ENCODE measurements at regions not wholly inside any gene's neighbourhood (a gene's known extent, or its start where the extent isn't known, plus 50 kb on each side); places are given as distances from the start of the nearest gene placed in this dataset.

DNA sequence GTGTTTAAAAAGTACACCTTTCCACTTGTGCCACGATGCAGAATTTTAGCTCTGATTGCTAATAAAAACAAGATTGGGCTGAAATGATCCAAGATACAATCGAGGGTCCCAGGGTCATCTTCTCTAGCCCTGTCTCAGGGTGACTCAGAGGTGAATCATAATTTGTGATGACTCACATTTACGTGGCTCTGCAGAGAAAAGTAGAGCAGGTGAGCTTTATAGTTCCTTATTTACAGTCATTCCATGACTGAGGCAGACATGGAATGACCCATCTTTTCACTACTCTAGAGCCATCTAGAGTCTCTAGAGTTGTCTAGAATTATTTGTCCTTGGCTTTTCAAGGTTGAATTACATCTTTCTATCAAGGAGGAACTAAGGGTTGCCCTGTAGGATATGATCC is 155.2 kb downstream of the GAS1 start:
- H3K36me3 ChIP-seq (ENCODE audit: low read length) = no peaks in the 10 kb centered on the region

DNA sequence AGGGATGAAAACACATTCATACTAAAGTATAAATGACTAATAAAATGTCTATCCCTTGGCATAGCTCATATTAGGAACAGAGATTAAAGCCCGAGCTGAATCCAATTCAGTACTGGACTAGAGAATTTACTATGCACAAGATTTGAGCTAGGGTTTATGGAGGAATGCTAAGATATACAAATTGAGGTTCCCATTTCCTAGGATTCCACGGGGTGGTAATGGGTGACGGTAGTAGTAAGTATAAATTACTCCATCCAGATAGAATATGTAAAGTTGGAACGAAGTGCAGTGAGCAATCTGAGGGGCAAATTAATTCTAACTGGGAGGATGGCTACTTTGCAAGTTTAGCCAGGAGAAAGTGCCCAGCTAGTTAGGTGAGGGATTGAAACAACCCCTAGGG is 156.5 kb downstream of the GAS1 start:
- H3K36me3 ChIP-seq (ENCODE audit: low read length) = no peaks in the 10 kb centered on the region
- H3K4me3 ChIP-seq (ENCODE audit: insufficient read depth, low read length, poor library complexity, severe bottlenecking) = no peak overlapping the region
- no peak overlapping the region for H3K4me2 ChIP-seq (ENCODE audit: low read depth, low read length, poor library complexity, severe bottlenecking)
- H4K20me1 ChIP-seq (ENCODE audit: low read depth, low read length) = no peaks in the 10 kb centered on the region
- H3K9ac ChIP-seq (ENCODE audit: low read length) = no peak overlapping the region
- no peak overlapping the region for H3K27ac ChIP-seq (ENCODE audit: low read depth, low read length)
- no peaks in the 10 kb centered on the region for H3K9me3 ChIP-seq (ENCODE audit: insufficient read depth, low read length)
- TF ChIP-seq, protein P1, sequence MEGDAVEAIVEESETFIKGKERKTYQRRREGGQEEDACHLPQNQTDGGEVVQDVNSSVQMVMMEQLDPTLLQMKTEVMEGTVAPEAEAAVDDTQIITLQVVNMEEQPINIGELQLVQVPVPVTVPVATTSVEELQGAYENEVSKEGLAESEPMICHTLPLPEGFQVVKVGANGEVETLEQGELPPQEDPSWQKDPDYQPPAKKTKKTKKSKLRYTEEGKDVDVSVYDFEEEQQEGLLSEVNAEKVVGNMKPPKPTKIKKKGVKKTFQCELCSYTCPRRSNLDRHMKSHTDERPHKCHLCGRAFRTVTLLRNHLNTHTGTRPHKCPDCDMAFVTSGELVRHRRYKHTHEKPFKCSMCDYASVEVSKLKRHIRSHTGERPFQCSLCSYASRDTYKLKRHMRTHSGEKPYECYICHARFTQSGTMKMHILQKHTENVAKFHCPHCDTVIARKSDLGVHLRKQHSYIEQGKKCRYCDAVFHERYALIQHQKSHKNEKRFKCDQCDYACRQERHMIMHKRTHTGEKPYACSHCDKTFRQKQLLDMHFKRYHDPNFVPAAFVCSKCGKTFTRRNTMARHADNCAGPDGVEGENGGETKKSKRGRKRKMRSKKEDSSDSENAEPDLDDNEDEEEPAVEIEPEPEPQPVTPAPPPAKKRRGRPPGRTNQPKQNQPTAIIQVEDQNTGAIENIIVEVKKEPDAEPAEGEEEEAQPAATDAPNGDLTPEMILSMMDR (IDR thresholded peaks at IDR 0.05; ENCODE audit: insufficient read depth, low read length, poor library complexity, severe bottlenecking) = no peak
- no peak for TF ChIP-seq EZH2phosphoT487 (conservative IDR thresholded peaks at IDR 0.05; ENCODE audit: low read length)
- no peaks in the 10 kb centered on the region for H3K27me3 ChIP-seq (ENCODE audit: low read length)
- no peaks in the 10 kb centered on the region for H3K79me2 ChIP-seq (ENCODE audit: insufficient read depth, low read length)
- no peaks in the 10 kb centered on the region for H3K9me2 ChIP-seq (replicated peaks; ENCODE audit: insufficient read depth, low read length)
- no peaks in the 10 kb centered on the region for H3F3A ChIP-seq (ENCODE audit: insufficient read depth)
- no peak overlapping the region for H2AFZ ChIP-seq (ENCODE audit: low read depth, low read length, severe bottlenecking)

More for the DNA sequence above, 155.2 kb downstream of the GAS1 start:
- no peak overlapping the region for H3K4me3 ChIP-seq (ENCODE audit: insufficient read depth, low read length, poor library complexity, severe bottlenecking)
- TF ChIP-seq, protein P1 (IDR thresholded peaks at IDR 0.05; ENCODE audit: insufficient read depth, low read length, poor library complexity, severe bottlenecking) = no peak
- TF ChIP-seq EZH2phosphoT487 (conservative IDR thresholded peaks at IDR 0.05; ENCODE audit: low read length) = no peak
- H3F3A ChIP-seq (ENCODE audit: insufficient read depth) = no peaks in the 10 kb centered on the region
- H3K27me3 ChIP-seq (ENCODE audit: low read length) = no peaks in the 10 kb centered on the region
- H3K9ac ChIP-seq (ENCODE audit: low read length) = no peak overlapping the region
- H3K79me2 ChIP-seq (ENCODE audit: insufficient read depth, low read length) = no peaks in the 10 kb centered on the region
- H3K9me2 ChIP-seq (replicated peaks; ENCODE audit: insufficient read depth, low read length) = no peaks in the 10 kb centered on the region
- no peak overlapping the region for H3K27ac ChIP-seq (ENCODE audit: low read depth, low read length)
- H4K20me1 ChIP-seq (ENCODE audit: low read depth, low read length) = no peaks in the 10 kb centered on the region
- no peaks in the 10 kb centered on the region for H3K9me3 ChIP-seq (ENCODE audit: insufficient read depth, low read length)
- no peak overlapping the region for H2AFZ ChIP-seq (ENCODE audit: low read depth, low read length, severe bottlenecking)
- no peak overlapping the region for H3K4me2 ChIP-seq (ENCODE audit: low read depth, low read length, poor library complexity, severe bottlenecking)

DNA sequence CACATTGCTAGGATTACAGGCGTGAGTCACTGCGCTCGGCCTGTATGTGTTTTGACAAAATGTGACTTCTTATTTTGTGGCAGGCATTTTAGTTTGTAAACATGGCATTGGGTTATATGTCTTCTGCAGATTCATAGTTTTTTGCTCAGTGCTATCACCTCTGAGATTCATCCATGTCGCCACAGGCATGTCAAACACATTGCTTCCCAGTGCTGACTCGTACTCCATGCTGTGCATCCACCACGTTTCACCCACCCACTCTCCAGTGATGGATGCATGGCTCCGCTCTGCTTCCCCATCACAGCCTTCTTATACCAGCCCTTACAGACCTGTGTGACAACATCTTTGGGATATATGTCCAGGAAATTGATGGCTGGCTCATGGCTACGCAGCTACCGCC is 158.8 kb downstream of the GAS1 start:
- no peak overlapping the region for H3K9ac ChIP-seq (ENCODE audit: low read length)
- no peak overlapping the region for H3K4me3 ChIP-seq (ENCODE audit: insufficient read depth, low read length, poor library complexity, severe bottlenecking)
- H3K27me3 ChIP-seq (ENCODE audit: low read length) = no peaks in the 10 kb centered on the region
- H3K79me2 ChIP-seq (ENCODE audit: insufficient read depth, low read length) = no peaks in the 10 kb centered on the region
- H3K9me3 ChIP-seq (ENCODE audit: insufficient read depth, low read length) = no peaks in the 10 kb centered on the region
- no peak overlapping the region for H3K27ac ChIP-seq (ENCODE audit: low read depth, low read length)
- H3F3A ChIP-seq (ENCODE audit: insufficient read depth) = no peaks in the 10 kb centered on the region
- no peaks in the 10 kb centered on the region for H4K20me1 ChIP-seq (ENCODE audit: low read depth, low read length)
- H2AFZ ChIP-seq (ENCODE audit: low read depth, low read length, severe bottlenecking) = no peak overlapping the region
- H3K9me2 ChIP-seq (replicated peaks; ENCODE audit: insufficient read depth, low read length) = no peaks in the 10 kb centered on the region
- no peak overlapping the region for H3K4me2 ChIP-seq (ENCODE audit: low read depth, low read length, poor library complexity, severe bottlenecking)
- TF ChIP-seq EZH2phosphoT487 (conservative IDR thresholded peaks at IDR 0.05; ENCODE audit: low read length) = no peak
- H3K36me3 ChIP-seq (ENCODE audit: low read length) = no peaks in the 10 kb centered on the region

DNA sequence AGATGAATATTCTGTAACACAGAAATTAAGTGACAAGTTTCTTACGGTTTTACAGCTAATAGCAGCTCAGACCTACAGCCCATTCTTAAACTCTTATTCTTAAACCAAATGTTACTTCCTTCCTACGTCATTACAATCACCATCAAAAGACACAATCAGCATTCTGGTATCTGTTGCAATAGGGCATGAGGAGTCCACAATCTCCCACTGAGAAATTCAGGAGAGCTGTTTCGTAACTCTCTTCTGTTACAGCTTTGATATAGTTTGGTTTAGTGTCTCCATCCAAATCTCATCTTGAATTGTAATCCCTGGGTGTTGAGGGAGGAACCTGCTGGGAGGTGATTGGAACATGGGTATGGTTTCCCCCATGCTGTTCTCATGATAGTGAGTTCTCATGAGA is 163.4 kb downstream of the GAS1 start:
- H3K36me3 ChIP-seq (ENCODE audit: low read length) = no peaks in the 10 kb centered on the region
- H3K27ac ChIP-seq (ENCODE audit: low read depth, low read length) = no peak overlapping the region
- H3K4me3 ChIP-seq (ENCODE audit: insufficient read depth, low read length, poor library complexity, severe bottlenecking) = no peak overlapping the region
- no peak for TF ChIP-seq EZH2phosphoT487 (conservative IDR thresholded peaks at IDR 0.05; ENCODE audit: low read length)
- TF ChIP-seq, protein P1 (IDR thresholded peaks at IDR 0.05; ENCODE audit: insufficient read depth, low read length, poor library complexity, severe bottlenecking) = no peak
- H2AFZ ChIP-seq (ENCODE audit: low read depth, low read length, severe bottlenecking) = no peak overlapping the region
- H3K4me2 ChIP-seq (ENCODE audit: low read depth, low read length, poor library complexity, severe bottlenecking) = no peak overlapping the region
- H3K9me2 ChIP-seq (replicated peaks; ENCODE audit: insufficient read depth, low read length) = no peaks in the 10 kb centered on the region
- H3K27me3 ChIP-seq (ENCODE audit: low read length) = no peaks in the 10 kb centered on the region
- H3K9ac ChIP-seq (ENCODE audit: low read length) = no peak overlapping the region
- H3K79me2 ChIP-seq (ENCODE audit: insufficient read depth, low read length) = no peaks in the 10 kb centered on the region
- no peaks in the 10 kb centered on the region for H4K20me1 ChIP-seq (ENCODE audit: low read depth, low read length)
- H3K9me3 ChIP-seq (ENCODE audit: insufficient read depth, low read length) = no peaks in the 10 kb centered on the region
- no peaks in the 10 kb centered on the region for H3F3A ChIP-seq (ENCODE audit: insufficient read depth)
